ENCODE measurements at regions not wholly inside any gene's neighbourhood (a gene's known extent, or its start where the extent isn't known, plus 50 kb on each side); places are given as distances from the start of the nearest gene placed in this dataset.

DNA sequence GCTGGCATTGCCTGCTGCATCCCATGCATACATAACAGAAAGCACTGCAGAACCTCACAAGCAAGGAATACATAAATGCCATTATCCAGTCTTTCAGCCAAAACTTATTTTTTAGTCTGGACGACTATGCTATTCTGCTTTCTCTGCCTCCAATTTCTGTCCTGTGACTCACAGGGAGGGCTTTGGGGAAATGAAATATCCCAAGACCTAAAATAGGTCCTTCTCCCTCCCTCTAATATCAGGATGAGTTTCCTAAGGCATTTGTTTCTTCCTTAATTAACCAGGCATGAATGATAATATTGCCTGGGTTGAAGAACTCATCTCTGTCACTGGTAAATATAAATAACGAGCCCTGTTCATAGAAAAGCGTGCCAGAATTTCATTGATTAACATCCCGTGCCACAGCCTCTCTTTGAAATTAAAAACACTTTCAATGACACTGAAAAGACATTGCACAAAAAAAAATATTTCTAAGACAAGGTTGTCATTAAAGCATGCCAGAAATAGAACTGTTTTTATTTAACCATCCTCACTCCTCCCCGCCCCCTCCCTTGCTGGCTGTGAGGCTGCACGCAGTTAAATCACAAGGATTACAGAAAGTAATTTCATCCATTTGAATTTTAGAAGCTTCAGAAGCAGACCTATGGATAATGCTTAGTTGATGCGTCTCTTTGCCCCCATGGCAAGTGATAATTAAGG is 103.0 kb upstream of the ANKRD1 start:
- peaks cover 2% of the 10 kb centered on the region for H3K9me3 Mint-ChIP-seq
- DNase-seq (no peak), ATAC-seq (no peak)
- H3K27me3 Mint-ChIP-seq: peaks cover 4% of the 10 kb centered on the region
- CTCF ChIA-PET: no interaction called here
- POLR2A ChIA-PET: no interaction called here
- no peak overlapping the region for H3K4me3 Mint-ChIP-seq
- TF ChIP-seq, protein P1, sequence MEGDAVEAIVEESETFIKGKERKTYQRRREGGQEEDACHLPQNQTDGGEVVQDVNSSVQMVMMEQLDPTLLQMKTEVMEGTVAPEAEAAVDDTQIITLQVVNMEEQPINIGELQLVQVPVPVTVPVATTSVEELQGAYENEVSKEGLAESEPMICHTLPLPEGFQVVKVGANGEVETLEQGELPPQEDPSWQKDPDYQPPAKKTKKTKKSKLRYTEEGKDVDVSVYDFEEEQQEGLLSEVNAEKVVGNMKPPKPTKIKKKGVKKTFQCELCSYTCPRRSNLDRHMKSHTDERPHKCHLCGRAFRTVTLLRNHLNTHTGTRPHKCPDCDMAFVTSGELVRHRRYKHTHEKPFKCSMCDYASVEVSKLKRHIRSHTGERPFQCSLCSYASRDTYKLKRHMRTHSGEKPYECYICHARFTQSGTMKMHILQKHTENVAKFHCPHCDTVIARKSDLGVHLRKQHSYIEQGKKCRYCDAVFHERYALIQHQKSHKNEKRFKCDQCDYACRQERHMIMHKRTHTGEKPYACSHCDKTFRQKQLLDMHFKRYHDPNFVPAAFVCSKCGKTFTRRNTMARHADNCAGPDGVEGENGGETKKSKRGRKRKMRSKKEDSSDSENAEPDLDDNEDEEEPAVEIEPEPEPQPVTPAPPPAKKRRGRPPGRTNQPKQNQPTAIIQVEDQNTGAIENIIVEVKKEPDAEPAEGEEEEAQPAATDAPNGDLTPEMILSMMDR (IDR thresholded peaks at IDR 0.05): no peak
- H3K4me1 Mint-ChIP-seq (ENCODE audit: low read depth): no peaks in the 10 kb centered on the region
- no peaks in the 10 kb centered on the region for H3K36me3 Mint-ChIP-seq (ENCODE audit: low read depth)
- intact Hi-C loops (cut with micrococcal nuclease): no loop called here
- no peak overlapping the region for H3K27ac Mint-ChIP-seq

DNA sequence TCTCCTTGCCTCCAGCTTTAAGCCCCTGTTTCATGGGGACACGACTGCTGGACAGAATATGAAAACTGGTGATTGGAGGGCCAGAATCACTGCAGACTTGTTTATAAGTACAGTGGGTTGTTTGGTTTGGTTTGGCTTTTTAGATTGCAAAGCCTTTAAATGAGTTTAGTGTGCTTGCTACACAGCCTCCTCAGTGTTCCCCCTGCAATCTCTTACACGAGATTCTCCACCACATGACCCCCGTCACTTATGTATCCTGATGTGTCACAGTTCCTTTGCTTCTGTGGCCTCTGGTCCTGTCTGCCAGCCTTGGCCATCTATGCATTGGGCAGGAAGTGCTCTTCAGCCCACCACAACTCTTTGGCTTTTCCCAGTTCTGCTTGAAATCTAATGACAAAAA is 103.7 kb upstream of the ANKRD1 start:
- no peak overlapping the region for H3K27ac Mint-ChIP-seq
- TF ChIP-seq, protein P1 (IDR thresholded peaks at IDR 0.05): no peak
- no peaks in the 10 kb centered on the region for H3K36me3 Mint-ChIP-seq (ENCODE audit: low read depth)
- H3K9me3 Mint-ChIP-seq: peaks cover 2% of the 10 kb centered on the region
- CTCF ChIA-PET: no interaction called here
- H3K4me3 Mint-ChIP-seq: no peak overlapping the region
- intact Hi-C loops (cut with micrococcal nuclease): no loop called here
- POLR2A ChIA-PET: no interaction called here
- no peak for DNase-seq
- peaks cover 3% of the 10 kb centered on the region for H3K27me3 Mint-ChIP-seq
- H3K4me1 Mint-ChIP-seq (ENCODE audit: low read depth): no peaks in the 10 kb centered on the region
- no peak for ATAC-seq

DNA sequence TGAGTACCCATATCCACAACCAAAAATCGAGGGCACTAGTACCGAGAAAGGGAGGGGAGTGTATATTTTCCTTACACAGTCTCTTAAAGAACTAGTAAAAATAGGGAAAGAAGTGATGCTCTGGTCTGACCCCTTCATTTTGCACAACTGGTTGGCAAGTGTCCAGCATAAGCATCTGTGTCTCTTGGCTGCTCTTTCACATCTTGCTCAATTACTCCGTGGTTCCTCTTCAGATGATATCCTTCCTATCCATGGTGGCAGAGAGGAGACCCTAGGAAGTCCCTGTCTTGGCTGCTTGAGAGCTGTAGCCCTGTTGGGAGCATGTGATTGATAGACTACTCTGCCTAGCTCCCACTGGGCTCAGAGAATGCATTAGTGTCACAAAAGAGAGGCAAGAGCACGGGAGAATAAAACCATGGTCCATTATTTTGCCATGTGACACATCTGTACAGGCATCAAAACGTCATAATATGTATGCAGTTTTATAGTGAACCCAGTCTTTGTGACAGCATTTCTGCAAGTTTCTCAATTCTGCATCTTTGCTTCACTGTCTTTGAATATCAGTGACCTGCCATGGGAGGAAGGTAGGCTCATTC is 111.8 kb upstream of the ANKRD1 start:
- intact Hi-C loops (cut with micrococcal nuclease): no loop called here
- TF ChIP-seq, protein P1 (IDR thresholded peaks at IDR 0.05): no peak
- Mint-ChIP-seq H3K27ac (no peak overlapping the region), H3K4me3 (no peak overlapping the region), H3K27me3 (no peaks in the 10 kb centered on the region), H3K36me3 (ENCODE audit: low read depth) (peaks cover 3% of the 10 kb centered on the region), H3K4me1 (ENCODE audit: low read depth) (peaks cover 18% of the 10 kb centered on the region), H3K9me3 (peaks cover 2% of the 10 kb centered on the region)
- DNase-seq: no peak
- no peak for ATAC-seq
- ChIA-PET CTCF (interaction anchor here (1.0 to 4.7 kb wide), 4 partner anchors 10 to 266 kb away, joined by 3 to 22 read pairs (median 3); no protein-coding TSS in a partner anchor), POLR2A (no interaction called here)

DNA sequence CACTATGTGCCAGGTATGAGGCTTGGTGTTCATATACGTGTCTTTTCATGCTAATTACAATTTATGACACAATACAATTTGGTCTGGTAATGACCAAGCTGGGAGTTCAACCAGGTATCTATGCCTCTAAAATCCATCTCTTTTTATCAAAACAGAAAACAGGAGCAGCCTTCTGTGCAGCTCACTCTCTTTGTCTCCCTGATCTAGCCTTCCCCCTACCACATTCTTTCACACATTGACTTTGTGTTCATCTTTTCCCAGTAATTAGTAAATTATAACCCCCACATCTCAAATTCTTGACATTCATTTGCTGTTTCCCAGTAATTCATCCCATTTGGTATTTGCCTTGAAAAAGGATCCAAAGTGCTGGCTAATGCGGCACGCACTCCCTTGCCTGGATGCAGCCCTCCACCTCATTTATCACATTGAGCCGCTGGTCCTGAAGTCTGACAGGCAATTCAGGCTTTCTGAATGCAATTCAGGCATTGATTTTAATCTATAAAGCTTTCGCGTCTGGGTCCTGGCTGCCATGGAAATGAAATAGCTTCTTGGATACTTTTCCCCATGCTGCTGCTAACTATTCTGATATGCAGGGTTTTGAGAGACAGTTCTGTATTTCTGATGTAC is 112.5 kb upstream of the ANKRD1 start:
- TF ChIP-seq, protein P1 (IDR thresholded peaks at IDR 0.05): no peak
- ChIA-PET CTCF (interaction anchor here (1.0 to 4.7 kb wide), 4 partner anchors 9 to 217 kb away, joined by 3 to 22 read pairs (median 4); no protein-coding TSS in a partner anchor), POLR2A (no interaction called here)
- H3K27ac Mint-ChIP-seq: peak overlapping the region; percentile 90
- H3K4me1 Mint-ChIP-seq (ENCODE audit: low read depth): peaks cover 18% of the 10 kb centered on the region
- H3K36me3 Mint-ChIP-seq (ENCODE audit: low read depth): peaks cover 3% of the 10 kb centered on the region
- intact Hi-C loops (cut with micrococcal nuclease): no loop called here
- H3K9me3 Mint-ChIP-seq: peaks cover 2% of the 10 kb centered on the region
- ATAC-seq (no peak), DNase-seq (no peak)
- H3K27me3 Mint-ChIP-seq: no peaks in the 10 kb centered on the region
- H3K4me3 Mint-ChIP-seq: no peak overlapping the region

DNA sequence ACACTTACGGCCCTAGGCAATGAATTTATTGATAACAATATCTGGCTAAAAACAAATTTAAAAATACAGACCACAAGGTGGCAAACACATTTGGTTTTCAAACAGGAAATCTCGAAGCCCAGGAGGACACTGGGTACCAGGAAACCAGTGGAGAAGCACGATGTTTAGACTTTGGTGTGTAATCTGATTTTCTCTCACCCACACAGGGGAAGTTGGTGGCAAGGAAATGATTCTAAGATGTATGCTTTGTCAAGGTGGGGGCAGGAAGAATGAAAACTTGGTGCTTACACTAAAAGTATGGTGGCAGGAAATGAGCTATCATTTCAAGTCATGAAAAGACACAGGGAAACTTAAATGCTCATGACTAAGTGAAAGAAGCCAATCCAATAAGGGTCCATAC is 113.2 kb upstream of the ANKRD1 start:
- CTCF ChIA-PET: interaction anchor here (1.0 to 4.7 kb wide), 4 partner anchors 28 to 217 kb away, joined by 3 to 22 read pairs (median 4); no protein-coding TSS in a partner anchor
- H3K4me3 Mint-ChIP-seq: no peak overlapping the region
- H3K4me1 Mint-ChIP-seq (ENCODE audit: low read depth): peaks cover 18% of the 10 kb centered on the region
- H3K9me3 Mint-ChIP-seq: peaks cover 2% of the 10 kb centered on the region
- DNase-seq (peak; percentile 56), ATAC-seq (peak; percentile 89)
- POLR2A ChIA-PET: no interaction called here
- H3K27ac Mint-ChIP-seq: peak overlapping the region; percentile 90
- intact Hi-C loops (cut with micrococcal nuclease): no loop called here
- H3K36me3 Mint-ChIP-seq (ENCODE audit: low read depth): peaks cover 3% of the 10 kb centered on the region
- TF ChIP-seq, protein P1 (IDR thresholded peaks at IDR 0.05): no peak
- H3K27me3 Mint-ChIP-seq: no peaks in the 10 kb centered on the region
